NB4 (cell line): ENCODE measurements at regions not wholly inside any gene's neighbourhood (a gene's known extent, or its start where the extent isn't known, plus 50 kb on each side); places are given as distances from the start of the nearest gene placed in this dataset.

Experiments
- DNase-seq: peaks from one replicate; pipeline ENCODE4 v3.0.0; 2010; ENCODE audit warnings: low read depth
- H3K4me3 ChIP-seq: one replicate; pipeline ENCODE4 v1.5.1; 2011; ENCODE audit warnings: mild to moderate bottlenecking, low read depth, low read length, moderate library complexity
- CTCF ChIP-seq: IDR thresholded peaks from one replicate; pipeline ENCODE4 v1.5.1; 2012; ENCODE audit warnings: low read depth, low read length
- MAX ChIP-seq: IDR thresholded peaks from 2 replicates; pipeline ENCODE4 v1.6.1; 2011; ENCODE audit warnings: low read depth, low read length
- MYC ChIP-seq: IDR thresholded peaks from 2 replicates; pipeline ENCODE4 v1.6.1; 2011; ENCODE audit warnings: low read depth, low read length
- POLR2A ChIP-seq: IDR thresholded peaks from 2 replicates; pipeline ENCODE4 v1.6.1; 2011; ENCODE audit warnings: mild to moderate bottlenecking; ENCODE audit not compliant: insufficient read length; ENCODE audit errors: extremely low read depth

GRCh38 chr2:53148221-53148620, 619.4 kb upstream of the CHAC2 start:
- TF ChIP-seq MYC (no peak), POLR2A (no peak)
- no peak for DNase-seq
- H3K4me3 ChIP-seq, result no peak overlapping the region

GRCh38 chr2:53131416-53131815, 636.2 kb upstream of the CHAC2 start:
- TF ChIP-seq CTCF (no peak), POLR2A (no peak), MYC (no peak), MAX (no peak)
- no peak for DNase-seq
- no peak overlapping the region for H3K4me3 ChIP-seq

GRCh38 chr2:53130441-53130943, 637.1 kb upstream of the CHAC2 start:
- no peak for DNase-seq
- TF ChIP-seq CTCF (no peak), POLR2A (no peak), MYC (no peak), MAX (no peak)
- H3K4me3 ChIP-seq, result no peak overlapping the region

GRCh38 chr2:53129851-53130250, 637.8 kb upstream of the CHAC2 start:
- no peak overlapping the region for H3K4me3 ChIP-seq
- TF ChIP-seq MAX (no peak), MYC (no peak), POLR2A (no peak), CTCF (no peak)

GRCh38 chr2:53127061-53127650, 640.4 kb upstream of the CHAC2 start:
- no peak for DNase-seq
- no peak for TF ChIP-seq MYC
- no peak for TF ChIP-seq CTCF
- TF ChIP-seq POLR2A, result no peak
- TF ChIP-seq MAX, result no peak

More at GRCh38 chr2:53129851-53130250, 637.8 kb upstream of the CHAC2 start:
- DNase-seq, result peak; percentile 16

GRCh38 chr2:53114991-53115390, 652.6 kb upstream of the CHAC2 start:
- TF ChIP-seq POLR2A (no peak), CTCF (no peak), MYC (no peak), MAX (no peak)
- no peak for DNase-seq
- no peak overlapping the region for H3K4me3 ChIP-seq

More at GRCh38 chr2:53127061-53127650, 640.4 kb upstream of the CHAC2 start:
- no peak overlapping the region for H3K4me3 ChIP-seq
